Adrenal gland (tissue), 9 donors: ENCODE measurements at regions not wholly inside any gene's neighbourhood (a gene's known extent, or its start where the extent isn't known, plus 50 kb on each side); places are given as distances from the start of the nearest gene placed in this dataset.

ENCODE experiments used
- DNase-seq, 7 donors: peaks; one replicate each; pipeline ENCODE4 v3.0.0-alpha.2; 2019 to 2020
- H3K27ac ChIP-seq, 5 donors: fragments of 200-600 bp; sonication (generic) in 4 of 5; 1 replicate in 3 of 5; 2 replicates in 2 of 5; pipeline versions ENCODE4 v1.5.1 to v1.8.0; 2016 to 2020; ENCODE audit warnings: mild to moderate bottlenecking in 1 of 5
- H3K27me3 ChIP-seq: fragments of 200-600 bp; 2 replicates; pipeline ENCODE4 v1.8.0; 2021
- H3K36me3 ChIP-seq, 2 donors: fragments of 200-600 bp; replicated peaks in 1 of 2; 1 replicate in 1 of 2; 2 replicates in 1 of 2; pipeline versions ENCODE4 v1.5.1 to v1.8.0; 2018 to 2022
- H3K4me1 ChIP-seq, 2 donors: fragments of 200-600 bp; replicated peaks in 1 of 2; 1 replicate in 1 of 2; 2 replicates in 1 of 2; pipeline versions ENCODE4 v1.5.1 to v1.8.0; 2018 to 2021
- H3K4me3 ChIP-seq, 4 donors: fragments of 200-600 bp; sonication (generic) in 3 of 4; one replicate each; pipeline ENCODE4 v1.5.1; 2016 to 2018
- H3K9me3 ChIP-seq, 3 donors: fragments of 200-600 bp; sonication (generic) in 1 of 3; replicated peaks in 1 of 3; 1 replicate in 2 of 3; 2 replicates in 1 of 3; pipeline versions ENCODE4 v1.5.1 to v1.8.0; 2016 to 2021
- CTCF ChIP-seq, 6 experiments: fragments of 450-650 bp in 4 of 6; fragments of 200-600 bp in 2 of 6; sonication (generic) in 1 of 6; IDR thresholded peaks; 1 replicate in 5 of 6; 2 replicates in 1 of 6; pipeline versions ENCODE4 v1.5.1 to v1.8.0; 2016 to 2021; ENCODE audit warnings: antibody characterized with exemption in 6 of 6, mild to moderate bottlenecking in 2 of 6, moderate library complexity in 1 of 6
- POLR2A ChIP-seq, 2 donors: fragments of 450-650 bp; IDR thresholded peaks; one replicate each; pipeline ENCODE4 v1.6.1; 2017; ENCODE audit warnings: antibody characterized with exemption in 2 of 2, mild to moderate bottlenecking in 2 of 2, moderate library complexity in 1 of 2
- WGBS, 4 donors: extraction: QIAGEN DNeasy Blood & Tissue Kit in 2 of 4; methylation state at CpG; one replicate each; pipeline versions ENCODE4 v1.1.5 to v1.1.7; 2013 to 2017; 5-methylcytosine and 5-hydroxymethylcytosine counted together
- intact Hi-C, 2 donors: fragments of 100-400 bp; cut with DNase I; formaldehyde crosslinking; loops; one replicate each; pipeline versions ENCODE4 v1.14.1 to v1.15.0; 2022 to 2023
- donor health status: healthy with polysubstance abuse.
- donor health status: Bipolar disorder and iron deficiency.
- donor health status: DM: yes; HTN: yes; CAD: no.
- donor health status: DM: no; HTN: no; CAD: no.
- donor health status: DM: no; HTN: no; CAD: no.

DNA sequence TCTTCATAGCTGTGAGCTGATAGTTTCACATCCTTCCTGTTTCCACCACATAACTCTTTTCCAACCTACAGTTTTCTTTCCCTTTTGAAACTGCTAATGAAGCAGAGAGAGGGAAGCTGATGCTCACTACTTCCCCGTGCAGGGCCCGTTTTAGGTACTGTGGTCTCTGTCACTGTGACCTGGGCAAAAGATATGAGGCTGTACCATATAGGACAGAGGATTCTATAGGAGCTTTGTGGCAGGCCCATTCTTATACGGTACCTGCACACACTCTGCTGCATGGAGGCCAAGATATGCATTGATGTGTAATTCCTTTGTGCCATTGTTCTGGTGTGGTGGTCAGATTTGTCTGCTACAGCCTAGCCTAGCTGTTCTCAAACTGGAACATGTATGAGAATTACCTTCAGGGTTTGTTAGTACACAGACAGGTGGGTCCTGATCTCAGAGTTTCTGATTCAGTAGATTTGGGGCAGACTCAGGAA is 577.3 kb downstream of the LMO7 start:
- Histone ChIP-seq H3K27ac (no peak overlapping the region), H3K4me1 (no peaks in the 10 kb centered on the region), H3K27me3 (no peaks in the 10 kb centered on the region), H3K9me3 (no peaks in the 10 kb centered on the region), H3K4me3 (no peak overlapping the region), H3K36me3 (no peaks in the 10 kb centered on the region)
- 59 to 71% (median 64%) methylated on average over 3 of the region's 3 CpGs for WGBS, 4 donors
- intact Hi-C loops = no loop called here
- no peak for DNase-seq
- TF ChIP-seq CTCF (IDR thresholded peaks at IDR 0.05) (no peak), POLR2A (IDR thresholded peaks at IDR 0.05) (no peak)

- TF ChIP-seq POLR2A (IDR thresholded peaks at IDR 0.05) (no peak), CTCF (IDR thresholded peaks at IDR 0.05) (no peak)
- intact Hi-C loops = no loop called here
- H3K27me3 ChIP-seq = no peaks in the 10 kb centered on the region
- no peak for DNase-seq
- H3K4me3 ChIP-seq = no peak overlapping the region
- 67 to 82% (median 75%) methylated on average over 1 of the region's 1 CpG for WGBS, 4 donors
- no peaks in the 10 kb centered on the region for H3K9me3 ChIP-seq
- no peaks in the 10 kb centered on the region for H3K4me1 ChIP-seq
- H3K27ac ChIP-seq = no peak overlapping the region
- H3K36me3 ChIP-seq = no peaks in the 10 kb centered on the region
Measured at GRCh38 chr13:76210262-76210661, 574.1 kb downstream of the LMO7 start.

GRCh38 chr13:76198568-76199163 is 562.5 kb downstream of the LMO7 start:
- Histone ChIP-seq H3K9me3 (no peaks in the 10 kb centered on the region), H3K4me1 (no peaks in the 10 kb centered on the region), H3K4me3 (no peak overlapping the region), H3K27ac (no peak overlapping the region), H3K36me3 (no peaks in the 10 kb centered on the region), H3K27me3 (no peaks in the 10 kb centered on the region)
- intact Hi-C loops = no loop called here
- no peak for DNase-seq
- 77 to 87% (median 84%) methylated on average over 3 of the region's 3 CpGs for WGBS, 4 donors
- TF ChIP-seq CTCF (IDR thresholded peaks at IDR 0.05) = no peak
- no peak for TF ChIP-seq POLR2A (IDR thresholded peaks at IDR 0.05)

DNA sequence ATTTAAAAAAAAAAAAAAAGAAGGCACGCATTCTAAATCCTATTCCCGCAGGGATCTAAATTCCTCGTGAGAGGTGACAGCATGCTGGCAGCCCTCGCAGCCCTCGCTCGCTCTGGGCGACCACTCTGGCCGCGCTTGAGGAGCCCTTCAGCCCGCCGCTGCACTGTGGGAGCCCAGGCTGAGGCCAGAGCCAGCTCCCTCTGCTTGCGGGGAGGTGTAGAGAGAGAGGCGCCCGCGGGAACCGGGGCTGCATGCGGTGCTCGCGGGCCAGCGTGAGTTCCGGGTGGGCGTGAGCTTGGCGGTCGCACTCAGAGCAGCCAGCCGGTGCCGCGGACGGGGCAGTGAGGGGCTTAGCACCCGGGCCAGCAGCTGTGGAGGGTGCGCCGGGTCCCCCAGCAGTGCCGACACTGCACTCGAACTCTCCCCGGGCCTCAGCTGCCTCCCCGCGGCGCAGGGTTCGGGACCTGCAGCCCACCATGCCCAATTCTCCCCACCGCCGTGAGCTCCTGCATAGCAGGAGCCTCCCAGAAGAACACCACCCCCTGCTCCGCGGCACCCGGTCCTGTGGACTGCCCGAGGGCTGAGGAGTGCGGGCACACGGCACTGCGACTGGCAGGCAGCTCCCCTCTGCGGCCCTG is 553.9 kb downstream of the LMO7 start:
- 88 to 91% (median 90%) methylated on average over 21 to 48 of the region's 48 CpGs for WGBS, 4 donors
- H3K9me3 ChIP-seq = no peaks in the 10 kb centered on the region

More for the DNA sequence above, 553.9 kb downstream of the LMO7 start:
- DNase-seq = no peak
- no peak overlapping the region for H3K27ac ChIP-seq
- intact Hi-C loops = no loop called here
- H3K36me3 ChIP-seq = no peaks in the 10 kb centered on the region
- no peak overlapping the region for H3K4me3 ChIP-seq
- no peak for TF ChIP-seq POLR2A (IDR thresholded peaks at IDR 0.05)
- TF ChIP-seq CTCF (IDR thresholded peaks at IDR 0.05) = no peak
- no peaks in the 10 kb centered on the region for H3K27me3 ChIP-seq
- H3K4me1 ChIP-seq = no peaks in the 10 kb centered on the region
